Activated CD4-positive, alpha-beta T cell treated with anti-CD3 and anti-CD28 coated beads for 48 hours (primary cell): ENCODE measurements at regions not wholly inside any gene's neighbourhood (a gene's known extent, or its start where the extent isn't known, plus 50 kb on each side); places are given as distances from the start of the nearest gene placed in this dataset.
"Not testable (repeated sequence)": the region's sequence is repeated elsewhere in the genome, so short reads cannot be mapped to it uniquely, and the experiment has no call there.

ENCODE experiments used
- DNase-seq: peaks from one replicate; pipeline ENCODE4 v3.0.0-alpha.2; 2020

- DNase-seq: not testable (repeated sequence)
These were observed 333.5 kb downstream of the KIF20B start for GRCh38 chr10:90034862-90035261.

GRCh38 chr10:90041585-90041984 lies 340.2 kb downstream of the KIF20B start:
- DNase-seq: no peak

- no peak for DNase-seq
These were observed 340.7 kb downstream of the KIF20B start for GRCh38 chr10:90042075-90042474.

GRCh38 chr10:90047243-90047729 lies 345.9 kb downstream of the KIF20B start:
- DNase-seq: no peak

- DNase-seq: no peak
These were observed 349.7 kb downstream of the KIF20B start for GRCh38 chr10:90051053-90051452.

GRCh38 chr10:90051474-90051873 lies 350.1 kb downstream of the KIF20B start:
- DNase-seq: no peak

GRCh38 chr10:90062786-90063185 lies 361.4 kb downstream of the KIF20B start:
- no peak for DNase-seq

GRCh38 chr10:90064295-90064694 lies 362.9 kb downstream of the KIF20B start:
- DNase-seq: no peak

GRCh38 chr10:90066435-90066834 lies 365.0 kb downstream of the KIF20B start:
- no peak for DNase-seq

- no peak for DNase-seq
These were observed 374.6 kb downstream of the KIF20B start for GRCh38 chr10:90075995-90076394.

GRCh38 chr10:90079819-90080218 lies 378.4 kb downstream of the KIF20B start:
- DNase-seq: no peak

- not testable (repeated sequence) for DNase-seq
These were observed 385.3 kb downstream of the KIF20B start for GRCh38 chr10:90086606-90087190.

GRCh38 chr10:90087197-90088023 lies 386.0 kb downstream of the KIF20B start:
- DNase-seq: peak; percentile 26

- no peak for DNase-seq
These were observed 386.6 kb downstream of the KIF20B start for GRCh38 chr10:90088024-90088317.

GRCh38 chr10:90089719-90090118 lies 388.3 kb downstream of the KIF20B start:
- DNase-seq: no peak

GRCh38 chr10:90096196-90096595 lies 394.8 kb downstream of the KIF20B start:
- no peak for DNase-seq

- not testable (repeated sequence) for DNase-seq
These were observed 406.2 kb downstream of the KIF20B start for GRCh38 chr10:90107581-90107980.

GRCh38 chr10:90111671-90112070 lies 410.3 kb downstream of the KIF20B start:
- DNase-seq: no peak

GRCh38 chr10:90112681-90113080 lies 411.3 kb downstream of the KIF20B start:
- DNase-seq: no peak

- DNase-seq: not testable (repeated sequence)
These were observed 417.2 kb downstream of the KIF20B start for GRCh38 chr10:90118567-90118966.

GRCh38 chr10:90119631-90120280 lies 418.4 kb downstream of the KIF20B start:
- not testable (repeated sequence) for DNase-seq

- no peak for DNase-seq
These were observed 424.3 kb downstream of the KIF20B start for GRCh38 chr10:90125456-90126255.

GRCh38 chr10:90126256-90126595 lies 424.8 kb downstream of the KIF20B start:
- DNase-seq: no peak
